D721Med (cell line): ENCODE measurements at regions not wholly inside any gene's neighbourhood (a gene's known extent, or its start where the extent isn't known, plus 50 kb on each side); places are given as distances from the start of the nearest gene placed in this dataset.

ENCODE experiments used
- DNase-seq: peaks from one replicate; pipeline ENCODE4 v3.0.0; 2011; ENCODE audit warnings: low spot score; ENCODE audit not compliant: insufficient read length
- FAIRE-seq: peaks from 2 replicates; lab custom pipeline; 2011; peaks lifted over from hg19 to GRCh38; lab: Jason Lieb, UNC
- CTCF ChIP-seq: IDR thresholded peaks from 2 replicates; pipeline ENCODE4 v1.5.1; 2012; ENCODE audit warnings: mild to moderate bottlenecking, control low read depth; ENCODE audit not compliant: insufficient read depth; ENCODE audit errors: missing control alignments

GRCh38 chr16:85337910-85338637 lies 225.8 kb upstream of the CIBAR2 start:
- FAIRE-seq (no peak), DNase-seq (no peak)
- TF ChIP-seq CTCF, result no peak

DNA sequence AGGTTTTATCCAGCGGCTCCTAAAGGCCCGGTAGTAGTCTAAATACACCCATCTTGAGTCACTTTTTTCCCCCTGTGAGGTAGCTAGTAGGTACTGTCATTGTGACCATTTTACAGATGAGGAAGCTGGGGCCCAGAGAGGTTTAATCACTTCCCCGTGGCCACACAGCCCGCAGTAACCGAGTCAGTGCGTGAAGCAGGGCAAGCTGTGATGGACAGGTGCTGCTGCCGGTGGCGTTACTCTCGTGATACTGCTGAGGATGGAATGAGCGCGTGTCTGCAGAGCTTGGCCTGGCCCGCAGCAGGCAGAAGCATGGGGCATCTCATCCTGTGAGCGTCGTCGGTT lies 226.3 kb upstream of the CIBAR2 start:
- DNase-seq, result no peak
- no peak for FAIRE-seq
- no peak for TF ChIP-seq CTCF

DNA sequence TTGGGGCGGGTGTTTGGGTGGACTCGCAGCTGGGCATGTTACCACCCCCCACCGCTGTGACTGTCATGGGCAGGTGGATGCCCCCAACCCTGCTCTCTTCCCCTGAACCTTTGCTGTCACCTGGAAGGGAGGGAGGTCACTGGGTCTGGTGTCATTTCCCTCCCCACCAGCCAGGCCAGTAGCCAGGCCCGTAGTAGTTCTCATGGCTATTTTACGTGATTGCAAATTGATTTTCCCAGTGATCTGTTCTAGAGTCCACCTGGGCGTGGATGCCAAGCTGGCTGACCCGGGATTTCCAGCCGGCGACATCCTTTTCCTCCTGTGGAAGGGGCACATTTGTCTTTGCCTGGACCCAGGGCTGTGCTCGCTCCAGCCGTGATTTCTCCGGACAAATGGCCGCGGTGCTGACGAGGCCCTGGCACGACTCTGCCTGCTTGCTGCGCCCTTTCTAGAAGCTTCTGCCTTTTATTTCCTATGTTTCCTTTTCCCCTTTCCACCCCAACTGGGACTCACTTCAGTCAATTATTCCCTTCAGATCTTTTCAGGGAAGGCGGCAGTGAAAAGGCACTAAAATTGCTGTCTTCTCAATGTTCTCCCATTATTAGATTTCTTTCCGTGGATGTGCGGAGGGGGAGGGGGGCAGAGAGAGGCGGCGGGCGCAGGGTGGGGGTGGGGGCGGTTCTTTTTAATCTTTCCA lies 226.9 kb upstream of the CIBAR2 start:
- TF ChIP-seq CTCF, result no peak

GRCh38 chr16:85341972-85342695 lies 229.9 kb upstream of the CIBAR2 start:
- DNase-seq (no peak), FAIRE-seq (no peak)
- TF ChIP-seq CTCF, result no peak

More for the DNA sequence above, 226.9 kb upstream of the CIBAR2 start:
- no peak for DNase-seq
- no peak for FAIRE-seq

DNA sequence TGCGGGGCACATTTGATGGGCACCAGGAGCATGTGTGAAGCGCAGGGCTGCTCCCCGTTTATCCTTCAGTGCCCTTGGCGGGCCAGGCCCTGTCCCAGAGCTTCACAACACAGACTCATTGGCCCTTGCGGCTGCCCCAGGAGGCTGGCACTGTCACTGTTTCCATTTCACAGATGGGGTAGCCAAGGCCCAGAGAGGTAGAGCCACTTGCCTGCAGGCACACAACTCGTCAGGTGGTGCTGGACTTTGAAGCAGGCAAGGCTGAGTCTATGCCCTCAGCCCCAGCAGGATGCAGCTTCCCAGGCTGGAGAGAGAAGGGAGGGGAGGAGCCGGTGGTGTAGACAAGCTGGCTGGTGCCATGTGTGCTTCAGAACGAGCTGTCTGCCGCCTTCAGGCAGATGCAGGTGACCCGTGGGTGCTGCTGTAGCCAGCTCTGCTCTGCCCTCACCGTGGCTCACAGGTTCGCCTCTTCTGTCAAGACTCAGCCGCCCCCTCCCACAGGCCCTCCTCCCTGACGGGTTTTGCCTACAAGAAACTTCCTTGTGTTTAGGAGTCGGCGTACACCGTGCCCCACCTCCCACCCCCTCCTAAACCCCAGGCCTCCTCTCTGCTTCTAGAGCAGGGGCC lies 232.3 kb upstream of the CIBAR2 start:
- FAIRE-seq (no peak), DNase-seq (no peak)
- TF ChIP-seq CTCF, result no peak

DNA sequence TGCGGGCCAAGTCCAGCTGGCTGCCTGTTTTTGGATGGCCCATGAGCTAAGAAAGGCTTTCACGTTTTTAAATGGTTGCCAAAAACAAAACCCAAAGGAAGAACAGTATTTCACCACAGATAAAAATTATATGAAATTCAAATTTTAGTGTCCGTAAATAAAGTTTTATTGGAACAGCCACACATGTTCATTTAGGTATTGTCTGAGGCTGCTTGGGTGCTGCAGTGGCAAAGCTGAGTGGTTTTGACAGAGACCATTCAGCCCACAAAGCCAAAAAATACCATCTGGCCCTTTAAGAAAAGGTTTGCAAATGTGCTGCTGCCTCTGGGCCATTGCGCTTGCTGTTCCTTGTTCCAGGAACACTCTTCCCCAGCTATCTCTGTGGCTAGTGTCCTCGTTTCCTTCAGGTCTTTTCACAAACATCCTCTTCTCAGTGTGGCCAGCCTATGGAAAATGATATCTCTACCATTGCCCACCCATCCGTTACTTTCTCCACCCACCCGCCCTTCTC lies 232.9 kb upstream of the CIBAR2 start:
- TF ChIP-seq CTCF, result no peak
- FAIRE-seq (no peak), DNase-seq (no peak)
